ENCODE measurements at regions not wholly inside any gene's neighbourhood (a gene's known extent, or its start where the extent isn't known, plus 50 kb on each side); places are given as distances from the start of the nearest gene placed in this dataset.

DNA sequence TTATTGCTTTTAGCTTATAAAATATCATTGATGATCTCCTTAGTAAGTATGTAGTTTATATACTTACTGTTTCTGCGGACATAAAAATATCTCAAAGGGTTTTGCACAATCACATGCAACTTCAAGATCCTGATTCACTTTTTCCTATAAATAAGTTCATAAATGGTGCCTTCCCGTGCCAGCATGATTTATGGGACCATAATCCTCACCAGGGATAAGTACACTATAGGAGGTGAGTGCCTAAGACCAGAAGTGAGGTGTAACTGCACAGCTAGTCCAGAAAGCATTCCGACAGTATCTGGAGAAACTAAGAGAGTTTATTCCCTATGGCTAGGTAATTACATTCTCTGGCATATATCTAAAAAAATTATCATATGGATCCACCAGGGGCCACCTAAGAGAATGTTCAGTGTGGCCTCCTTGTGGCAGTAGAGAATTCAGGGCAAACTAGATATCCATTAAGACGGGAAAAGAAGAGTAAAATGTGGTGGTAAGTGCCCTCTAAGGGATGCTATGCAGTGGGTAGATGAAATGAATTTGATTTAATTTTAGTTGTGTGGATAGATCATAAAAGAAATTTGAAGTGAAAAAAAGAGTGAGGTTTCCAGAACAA, 402.5 kb upstream of the SLC24A2 start:
- TF ChIP-seq, protein P1, sequence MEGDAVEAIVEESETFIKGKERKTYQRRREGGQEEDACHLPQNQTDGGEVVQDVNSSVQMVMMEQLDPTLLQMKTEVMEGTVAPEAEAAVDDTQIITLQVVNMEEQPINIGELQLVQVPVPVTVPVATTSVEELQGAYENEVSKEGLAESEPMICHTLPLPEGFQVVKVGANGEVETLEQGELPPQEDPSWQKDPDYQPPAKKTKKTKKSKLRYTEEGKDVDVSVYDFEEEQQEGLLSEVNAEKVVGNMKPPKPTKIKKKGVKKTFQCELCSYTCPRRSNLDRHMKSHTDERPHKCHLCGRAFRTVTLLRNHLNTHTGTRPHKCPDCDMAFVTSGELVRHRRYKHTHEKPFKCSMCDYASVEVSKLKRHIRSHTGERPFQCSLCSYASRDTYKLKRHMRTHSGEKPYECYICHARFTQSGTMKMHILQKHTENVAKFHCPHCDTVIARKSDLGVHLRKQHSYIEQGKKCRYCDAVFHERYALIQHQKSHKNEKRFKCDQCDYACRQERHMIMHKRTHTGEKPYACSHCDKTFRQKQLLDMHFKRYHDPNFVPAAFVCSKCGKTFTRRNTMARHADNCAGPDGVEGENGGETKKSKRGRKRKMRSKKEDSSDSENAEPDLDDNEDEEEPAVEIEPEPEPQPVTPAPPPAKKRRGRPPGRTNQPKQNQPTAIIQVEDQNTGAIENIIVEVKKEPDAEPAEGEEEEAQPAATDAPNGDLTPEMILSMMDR (IDR thresholded peaks at IDR 0.05; ENCODE audit: low read length), result no peak
- TF ChIP-seq EZH2 (IDR thresholded peaks at IDR 0.05; ENCODE audit: borderline replicate concordance, low read length), result no peak
